Right lung (tissue), 2 donors: ENCODE measurements at regions not wholly inside any gene's neighbourhood (a gene's known extent, or its start where the extent isn't known, plus 50 kb on each side); places are given as distances from the start of the nearest gene placed in this dataset.

Source experiments
- DNase-seq, 2 donors: peaks; one replicate each; pipeline ENCODE4 v3.0.0-alpha.2; 2013

DNA sequence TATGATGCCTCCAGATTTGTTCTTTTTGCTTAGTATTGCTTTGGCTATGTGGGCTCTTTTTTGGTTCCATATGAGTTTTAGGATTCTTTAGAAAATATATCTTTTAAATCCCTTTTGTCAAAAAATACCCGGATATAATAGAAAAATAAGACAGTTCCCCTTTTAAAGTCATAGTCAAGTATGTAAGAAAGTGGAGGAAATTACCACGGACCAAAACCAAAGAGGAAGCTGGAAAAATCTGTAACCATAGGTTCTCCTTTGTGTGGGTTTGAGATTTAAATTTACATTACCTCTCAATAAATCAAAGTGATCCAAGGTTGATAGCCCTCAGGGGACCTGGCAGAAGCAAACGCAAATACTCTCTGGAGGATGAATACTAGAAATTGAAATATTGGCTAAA is 58.3 kb upstream of the PACRGL start:
- no peak for DNase-seq

GRCh38 chr4:20643631-20644030 is 56.6 kb upstream of the PACRGL start:
- no peak for DNase-seq

- no peak for DNase-seq
Measured at GRCh38 chr4:20645236-20645635, 55.0 kb upstream of the PACRGL start.

DNA sequence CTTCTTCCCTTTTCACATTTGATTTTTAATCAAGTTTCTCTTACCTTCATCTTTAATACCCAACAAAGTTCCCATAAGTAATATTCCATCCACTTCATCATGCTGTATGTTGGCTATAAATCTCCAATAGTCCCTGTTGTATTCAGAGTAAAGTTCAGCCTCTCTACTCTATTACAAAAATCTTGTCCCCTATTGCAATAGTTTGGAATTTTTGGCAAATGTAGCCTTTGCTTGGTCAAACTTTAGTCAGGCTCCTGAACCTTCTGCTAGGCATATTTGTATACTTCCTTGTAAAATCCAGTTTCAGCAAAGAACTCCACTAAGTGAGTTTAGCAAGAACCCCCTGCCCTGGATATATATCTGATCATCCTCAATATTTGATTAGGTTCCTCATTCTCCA is 54.0 kb upstream of the PACRGL start:
- no peak for DNase-seq
